ENCODE measurements at regions not wholly inside any gene's neighbourhood (a gene's known extent, or its start where the extent isn't known, plus 50 kb on each side); places are given as distances from the start of the nearest gene placed in this dataset.

GRCh38 chr6:129911732-129912131, 50.6 kb upstream of the TMEM244 start:
- DNase-seq, result no peak

All from T-helper 1 cell (primary cell).